Neural cell (in vitro differentiated cells): ENCODE measurements at regions not wholly inside any gene's neighbourhood (a gene's known extent, or its start where the extent isn't known, plus 50 kb on each side); places are given as distances from the start of the nearest gene placed in this dataset.

Experiments used
- H2AFZ ChIP-seq: fragments of 200-600, 300-800 bp; sonication (generic), shearing (Covaris generic); 2 replicates; pipeline ENCODE4 v1.6.0; 2014; ENCODE audit warnings: low read depth, mild to moderate bottlenecking, antibody characterized with exemption, low read length, moderate library complexity
- H3F3A ChIP-seq: fragments of 200-600 bp; shearing (Covaris generic); 2 replicates; pipeline ENCODE4 v1.6.1; 2016; ENCODE audit warnings: mild to moderate bottlenecking, moderate library complexity, mixed read lengths, antibody characterized with exemption, low read length; ENCODE audit not compliant: insufficient read depth, poor library complexity, severe bottlenecking
- H3K27ac ChIP-seq: fragments of 200-600, 300-800 bp; sonication (generic), shearing (Covaris generic); 2 replicates; pipeline ENCODE4 v1.5.1; 2014; ENCODE audit warnings: mild to moderate bottlenecking, low read length, moderate library complexity
- H3K27me3 ChIP-seq: fragments of 300-800, 200-600 bp; sonication (generic), shearing (Covaris generic); 2 replicates; pipeline ENCODE4 v1.6.0; 2014; ENCODE audit warnings: mild to moderate bottlenecking, low read depth, low read length, moderate library complexity; ENCODE audit not compliant: insufficient read depth
- H3K36me3 ChIP-seq: fragments of 300-800, 200-600 bp; sonication (generic), shearing (Covaris generic); 2 replicates; pipeline ENCODE4 v1.5.1; 2014; ENCODE audit warnings: mild to moderate bottlenecking, antibody characterized with exemption, low read length, moderate library complexity; ENCODE audit not compliant: insufficient read depth
- H3K4me2 ChIP-seq: fragments of 300-800, 200-600 bp; sonication (generic), shearing (Covaris generic); 2 replicates; pipeline ENCODE4 v1.6.0; 2014; ENCODE audit warnings: mild to moderate bottlenecking, low read length
- H3K4me3 ChIP-seq: fragments of 300-800, 200-600 bp; sonication (generic), shearing (Covaris generic); 2 replicates; pipeline ENCODE4 v1.5.1; 2014; ENCODE audit warnings: mild to moderate bottlenecking, low read length, moderate library complexity
- H3K79me2 ChIP-seq: fragments of 200-600 bp; shearing (Covaris generic); replicated peaks from 2 replicates; pipeline ENCODE4 v1.6.0; 2014; ENCODE audit warnings: mild to moderate bottlenecking, low read length, moderate library complexity; ENCODE audit not compliant: insufficient read depth
- H3K9ac ChIP-seq: fragments of 300-800, 200-600 bp; sonication (generic), shearing (Covaris generic); 2 replicates; pipeline ENCODE4 v1.6.1; 2016; ENCODE audit warnings: mild to moderate bottlenecking, low read length, mixed read lengths
- H3K9me2 ChIP-seq: fragments of 200-600 bp; shearing (Covaris generic); 2 replicates; pipeline ENCODE4 v1.6.1; 2016; ENCODE audit warnings: mild to moderate bottlenecking, low read length, mixed read lengths; ENCODE audit not compliant: insufficient read depth
- H3K9me3 ChIP-seq: fragments of 200-600, 300-800 bp; sonication (generic), shearing (Covaris generic); 2 replicates; pipeline ENCODE4 v1.6.1; 2016; ENCODE audit warnings: mild to moderate bottlenecking, mixed run types, low read length, moderate library complexity, mixed read lengths
- H4K20me1 ChIP-seq: fragments of 200-600 bp; shearing (Covaris generic); 2 replicates; pipeline ENCODE4 v1.6.1; 2016; ENCODE audit warnings: mild to moderate bottlenecking, mixed run types; ENCODE audit not compliant: insufficient read depth
- EP300 ChIP-seq: fragments of 450-650 bp; conservative IDR thresholded peaks from 2 replicates; pipeline ENCODE4 v1.6.1; 2014; ENCODE audit warnings: antibody characterized with exemption, mild to moderate bottlenecking, moderate library complexity; ENCODE audit not compliant: poor library complexity, severe bottlenecking
- EZH2 ChIP-seq: fragments of 200-600, 300-800 bp; shearing (Covaris generic), sonication (generic); IDR thresholded peaks from 2 replicates; pipeline ENCODE4 v1.6.1; 2014; ENCODE audit warnings: antibody characterized with exemption, low read length, borderline replicate concordance, mild to moderate bottlenecking; ENCODE audit not compliant: insufficient read depth, poor library complexity, severe bottlenecking
- MXI1 ChIP-seq: fragments of 450-650 bp; conservative IDR thresholded peaks from 2 replicates; pipeline ENCODE4 v1.6.1; 2014; ENCODE audit warnings: antibody characterized with exemption, mild to moderate bottlenecking; ENCODE audit not compliant: poor library complexity, severe bottlenecking
- POLR2AphosphoS5 ChIP-seq: IDR thresholded peaks from 2 replicates; pipeline ENCODE4 v1.6.1; 2012
- RAD21 ChIP-seq: fragments of 450-650 bp; conservative IDR thresholded peaks from 2 replicates; pipeline ENCODE4 v1.6.1; 2014; ENCODE audit warnings: antibody characterized with exemption, mild to moderate bottlenecking, moderate library complexity
- SMC3 ChIP-seq: fragments of 450-650 bp; conservative IDR thresholded peaks from 2 replicates; pipeline ENCODE4 v1.6.1; 2014; ENCODE audit warnings: antibody characterized with exemption, mild to moderate bottlenecking, moderate library complexity; ENCODE audit not compliant: poor library complexity
- TAF1 ChIP-seq: IDR thresholded peaks from 2 replicates; pipeline ENCODE4 v1.6.1; 2012; ENCODE audit warnings: low read depth
- TF ChIP-seq, protein P1 (sequence below): IDR thresholded peaks from 2 replicates; pipeline ENCODE4 v1.6.1; 2012; ENCODE audit warnings: borderline replicate concordance
- TF ChIP-seq, protein P2 (sequence below): fragments of 450-650 bp; IDR thresholded peaks from 2 replicates; pipeline ENCODE4 v1.5.1; 2014; ENCODE audit warnings: antibody characterized with exemption, mild to moderate bottlenecking, moderate library complexity; ENCODE audit not compliant: poor library complexity, severe bottlenecking

DNA sequence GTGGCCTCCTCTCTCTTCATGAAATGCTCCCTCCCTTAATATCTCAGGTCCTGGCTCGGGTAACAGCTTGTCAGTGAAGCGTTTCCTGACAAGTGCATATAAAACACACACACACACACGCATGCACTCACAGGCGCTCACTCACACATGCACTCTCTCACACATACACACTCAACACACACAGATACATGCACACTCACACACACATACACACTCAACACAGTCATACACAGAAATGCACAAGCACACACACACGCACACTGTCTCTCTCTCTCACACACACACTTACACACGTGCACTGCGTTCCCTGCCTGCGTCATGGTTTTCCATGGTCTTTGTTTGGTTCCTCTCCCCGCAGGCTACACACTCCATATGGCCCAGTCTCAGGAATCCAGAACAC, 344.1 kb downstream of the UQCRFS1 start:
- Histone ChIP-seq H3K79me2 (no peaks in the 10 kb centered on the region), H3K36me3 (no peaks in the 10 kb centered on the region), H3K4me3 (no peak overlapping the region), H3K9me3 (no peaks in the 10 kb centered on the region), H3K9ac (no peak overlapping the region), H2AFZ (no peak overlapping the region), H3F3A (no peaks in the 10 kb centered on the region), H3K4me2 (no peak overlapping the region), H3K27me3 (no peaks in the 10 kb centered on the region), H3K27ac (no peak overlapping the region), H4K20me1 (no peaks in the 10 kb centered on the region), H3K9me2 (no peaks in the 10 kb centered on the region)
- no peak for TF ChIP-seq SMC3
- no peak for TF ChIP-seq EZH2
- TF ChIP-seq MXI1 = no peak
- TF ChIP-seq, protein P1, sequence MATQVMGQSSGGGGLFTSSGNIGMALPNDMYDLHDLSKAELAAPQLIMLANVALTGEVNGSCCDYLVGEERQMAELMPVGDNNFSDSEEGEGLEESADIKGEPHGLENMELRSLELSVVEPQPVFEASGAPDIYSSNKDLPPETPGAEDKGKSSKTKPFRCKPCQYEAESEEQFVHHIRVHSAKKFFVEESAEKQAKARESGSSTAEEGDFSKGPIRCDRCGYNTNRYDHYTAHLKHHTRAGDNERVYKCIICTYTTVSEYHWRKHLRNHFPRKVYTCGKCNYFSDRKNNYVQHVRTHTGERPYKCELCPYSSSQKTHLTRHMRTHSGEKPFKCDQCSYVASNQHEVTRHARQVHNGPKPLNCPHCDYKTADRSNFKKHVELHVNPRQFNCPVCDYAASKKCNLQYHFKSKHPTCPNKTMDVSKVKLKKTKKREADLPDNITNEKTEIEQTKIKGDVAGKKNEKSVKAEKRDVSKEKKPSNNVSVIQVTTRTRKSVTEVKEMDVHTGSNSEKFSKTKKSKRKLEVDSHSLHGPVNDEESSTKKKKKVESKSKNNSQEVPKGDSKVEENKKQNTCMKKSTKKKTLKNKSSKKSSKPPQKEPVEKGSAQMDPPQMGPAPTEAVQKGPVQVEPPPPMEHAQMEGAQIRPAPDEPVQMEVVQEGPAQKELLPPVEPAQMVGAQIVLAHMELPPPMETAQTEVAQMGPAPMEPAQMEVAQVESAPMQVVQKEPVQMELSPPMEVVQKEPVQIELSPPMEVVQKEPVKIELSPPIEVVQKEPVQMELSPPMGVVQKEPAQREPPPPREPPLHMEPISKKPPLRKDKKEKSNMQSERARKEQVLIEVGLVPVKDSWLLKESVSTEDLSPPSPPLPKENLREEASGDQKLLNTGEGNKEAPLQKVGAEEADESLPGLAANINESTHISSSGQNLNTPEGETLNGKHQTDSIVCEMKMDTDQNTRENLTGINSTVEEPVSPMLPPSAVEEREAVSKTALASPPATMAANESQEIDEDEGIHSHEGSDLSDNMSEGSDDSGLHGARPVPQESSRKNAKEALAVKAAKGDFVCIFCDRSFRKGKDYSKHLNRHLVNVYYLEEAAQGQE = no peak
- TF ChIP-seq, protein P2, sequence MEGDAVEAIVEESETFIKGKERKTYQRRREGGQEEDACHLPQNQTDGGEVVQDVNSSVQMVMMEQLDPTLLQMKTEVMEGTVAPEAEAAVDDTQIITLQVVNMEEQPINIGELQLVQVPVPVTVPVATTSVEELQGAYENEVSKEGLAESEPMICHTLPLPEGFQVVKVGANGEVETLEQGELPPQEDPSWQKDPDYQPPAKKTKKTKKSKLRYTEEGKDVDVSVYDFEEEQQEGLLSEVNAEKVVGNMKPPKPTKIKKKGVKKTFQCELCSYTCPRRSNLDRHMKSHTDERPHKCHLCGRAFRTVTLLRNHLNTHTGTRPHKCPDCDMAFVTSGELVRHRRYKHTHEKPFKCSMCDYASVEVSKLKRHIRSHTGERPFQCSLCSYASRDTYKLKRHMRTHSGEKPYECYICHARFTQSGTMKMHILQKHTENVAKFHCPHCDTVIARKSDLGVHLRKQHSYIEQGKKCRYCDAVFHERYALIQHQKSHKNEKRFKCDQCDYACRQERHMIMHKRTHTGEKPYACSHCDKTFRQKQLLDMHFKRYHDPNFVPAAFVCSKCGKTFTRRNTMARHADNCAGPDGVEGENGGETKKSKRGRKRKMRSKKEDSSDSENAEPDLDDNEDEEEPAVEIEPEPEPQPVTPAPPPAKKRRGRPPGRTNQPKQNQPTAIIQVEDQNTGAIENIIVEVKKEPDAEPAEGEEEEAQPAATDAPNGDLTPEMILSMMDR = no peak
- no peak for TF ChIP-seq RAD21
- TF ChIP-seq EP300 = no peak
- no peak for TF ChIP-seq POLR2AphosphoS5
- no peak for TF ChIP-seq TAF1

DNA sequence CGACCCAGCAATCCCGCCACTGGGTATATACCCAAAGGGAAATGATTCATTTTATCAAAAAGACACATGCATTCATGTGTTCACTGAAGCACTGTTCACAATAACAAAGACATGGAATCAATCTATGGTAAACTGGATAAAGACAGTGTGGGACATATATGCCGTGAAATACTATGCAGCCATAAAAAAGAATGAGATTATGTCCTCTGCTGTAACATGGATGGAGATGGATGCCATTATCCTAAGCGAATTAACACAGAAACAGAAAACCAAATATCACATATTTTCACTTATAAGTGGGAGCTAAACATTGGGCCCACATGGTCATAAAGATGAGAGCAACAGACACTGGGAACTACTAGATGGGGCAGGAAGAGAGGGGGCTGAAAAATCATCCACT, 345.0 kb downstream of the UQCRFS1 start:
- H3K27me3 ChIP-seq = no peaks in the 10 kb centered on the region
- H3K9ac ChIP-seq = no peak overlapping the region

More for the DNA sequence above, 345.0 kb downstream of the UQCRFS1 start:
- H4K20me1 ChIP-seq = no peaks in the 10 kb centered on the region
- H3K27ac ChIP-seq = no peak overlapping the region
- no peaks in the 10 kb centered on the region for H3K36me3 ChIP-seq
- H3K4me2 ChIP-seq = no peak overlapping the region
- H3F3A ChIP-seq = no peaks in the 10 kb centered on the region
- H3K4me3 ChIP-seq = no peak overlapping the region
- H3K79me2 ChIP-seq = no peaks in the 10 kb centered on the region
- no peaks in the 10 kb centered on the region for H3K9me2 ChIP-seq
- TF ChIP-seq RAD21 (no peak), EZH2 (no peak), TAF1 (no peak), SMC3 (no peak), MXI1 (no peak), EP300 (no peak), POLR2AphosphoS5 (no peak)
- TF ChIP-seq, protein P1 = no peak
- TF ChIP-seq, protein P2 = no peak
- H2AFZ ChIP-seq = no peak overlapping the region
- no peaks in the 10 kb centered on the region for H3K9me3 ChIP-seq
